Lower leg skin (tissue), 3 donors: ENCODE measurements at regions not wholly inside any gene's neighbourhood (a gene's known extent, or its start where the extent isn't known, plus 50 kb on each side); places are given as distances from the start of the nearest gene placed in this dataset.
"Not testable (repeated sequence)": the region's sequence is repeated elsewhere in the genome, so short reads cannot be mapped to it uniquely, and the experiment has no call there.

Experiments
- POLR2A ChIP-seq, 2 donors: fragments of 450-650 bp; IDR thresholded peaks; one replicate each; pipeline ENCODE4 v1.6.1; 2016 to 2017; ENCODE audit warnings: antibody characterized with exemption in 2 of 2, mild to moderate bottlenecking in 1 of 2, moderate library complexity in 1 of 2
- TF ChIP-seq, protein P1 (sequence below), 3 donors: fragments of 450-650 bp; IDR thresholded peaks; one replicate each; pipeline ENCODE4 v1.5.1; 2016; ENCODE audit warnings: antibody characterized with exemption in 3 of 3, mild to moderate bottlenecking in 3 of 3, moderate library complexity in 2 of 3

DNA sequence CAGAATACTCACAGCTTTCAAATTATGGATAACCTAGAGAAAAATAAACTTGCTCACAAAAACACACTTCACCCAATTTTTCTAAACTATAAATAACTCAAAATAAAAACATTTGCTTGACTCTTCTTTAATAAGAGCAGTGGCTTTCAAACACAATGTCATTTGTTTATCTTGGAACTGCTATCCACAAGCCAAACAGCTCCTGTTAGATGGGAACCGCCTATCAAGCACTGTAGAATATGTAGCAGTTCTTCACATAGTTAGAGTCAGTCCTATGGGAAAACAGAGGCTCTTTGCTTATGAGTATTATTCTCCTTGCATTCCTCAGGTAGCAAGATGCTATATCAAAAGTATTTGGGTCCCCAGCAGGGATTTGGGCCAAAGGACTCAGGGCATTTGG is 120.2 kb upstream of the KCNJ18 start:
- TF ChIP-seq, protein P1, sequence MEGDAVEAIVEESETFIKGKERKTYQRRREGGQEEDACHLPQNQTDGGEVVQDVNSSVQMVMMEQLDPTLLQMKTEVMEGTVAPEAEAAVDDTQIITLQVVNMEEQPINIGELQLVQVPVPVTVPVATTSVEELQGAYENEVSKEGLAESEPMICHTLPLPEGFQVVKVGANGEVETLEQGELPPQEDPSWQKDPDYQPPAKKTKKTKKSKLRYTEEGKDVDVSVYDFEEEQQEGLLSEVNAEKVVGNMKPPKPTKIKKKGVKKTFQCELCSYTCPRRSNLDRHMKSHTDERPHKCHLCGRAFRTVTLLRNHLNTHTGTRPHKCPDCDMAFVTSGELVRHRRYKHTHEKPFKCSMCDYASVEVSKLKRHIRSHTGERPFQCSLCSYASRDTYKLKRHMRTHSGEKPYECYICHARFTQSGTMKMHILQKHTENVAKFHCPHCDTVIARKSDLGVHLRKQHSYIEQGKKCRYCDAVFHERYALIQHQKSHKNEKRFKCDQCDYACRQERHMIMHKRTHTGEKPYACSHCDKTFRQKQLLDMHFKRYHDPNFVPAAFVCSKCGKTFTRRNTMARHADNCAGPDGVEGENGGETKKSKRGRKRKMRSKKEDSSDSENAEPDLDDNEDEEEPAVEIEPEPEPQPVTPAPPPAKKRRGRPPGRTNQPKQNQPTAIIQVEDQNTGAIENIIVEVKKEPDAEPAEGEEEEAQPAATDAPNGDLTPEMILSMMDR (IDR thresholded peaks at IDR 0.05) = not testable (repeated sequence)
- TF ChIP-seq POLR2A (IDR thresholded peaks at IDR 0.05) = not testable (repeated sequence)
